ENCODE measurements at regions not wholly inside any gene's neighbourhood (a gene's known extent, or its start where the extent isn't known, plus 50 kb on each side); places are given as distances from the start of the nearest gene placed in this dataset.

GRCh38 chr22:48755059-48755949, 1072.4 kb downstream of the BRD1 start:
- Histone ChIP-seq H3K9me3 (ENCODE audit: control insufficient read depth, insufficient read depth, low read depth, low read length) (no peaks in the 10 kb centered on the region), H3K27ac (ENCODE audit: low read length) (no peak overlapping the region), H3K27me3 (ENCODE audit: control insufficient read depth, insufficient read depth, low read length) (no peaks in the 10 kb centered on the region), H3K4me3 (ENCODE audit: low read depth in 2 of 2, low read length in 2 of 2) (no peak overlapping the region), H3K36me3 (ENCODE audit: control insufficient read depth, insufficient read depth, low read length) (no peaks in the 10 kb centered on the region), H3K4me1 (ENCODE audit: control insufficient read depth, insufficient read depth, low read length) (no peaks in the 10 kb centered on the region)
- no TSS peak for BruUV-seq (replicated peaks)
- in situ Hi-C loops (cut with HindIII; ENCODE audit: low pct_unique_long_range_greater_than_20kb, low sequenced_read_pairs) (no loop called here), intact Hi-C loops (cut with micrococcal nuclease; ENCODE audit: unreplicated experiment) (no loop called here)
- no peak for ATAC-seq
- ChIA-PET CTCF (no interaction called here), POLR2A (no interaction called here)
- TF ChIP-seq POLR2AphosphoS5 (IDR thresholded peaks at IDR 0.05; ENCODE audit: low read depth, low read length), result no peak
- TF ChIP-seq, protein P1, sequence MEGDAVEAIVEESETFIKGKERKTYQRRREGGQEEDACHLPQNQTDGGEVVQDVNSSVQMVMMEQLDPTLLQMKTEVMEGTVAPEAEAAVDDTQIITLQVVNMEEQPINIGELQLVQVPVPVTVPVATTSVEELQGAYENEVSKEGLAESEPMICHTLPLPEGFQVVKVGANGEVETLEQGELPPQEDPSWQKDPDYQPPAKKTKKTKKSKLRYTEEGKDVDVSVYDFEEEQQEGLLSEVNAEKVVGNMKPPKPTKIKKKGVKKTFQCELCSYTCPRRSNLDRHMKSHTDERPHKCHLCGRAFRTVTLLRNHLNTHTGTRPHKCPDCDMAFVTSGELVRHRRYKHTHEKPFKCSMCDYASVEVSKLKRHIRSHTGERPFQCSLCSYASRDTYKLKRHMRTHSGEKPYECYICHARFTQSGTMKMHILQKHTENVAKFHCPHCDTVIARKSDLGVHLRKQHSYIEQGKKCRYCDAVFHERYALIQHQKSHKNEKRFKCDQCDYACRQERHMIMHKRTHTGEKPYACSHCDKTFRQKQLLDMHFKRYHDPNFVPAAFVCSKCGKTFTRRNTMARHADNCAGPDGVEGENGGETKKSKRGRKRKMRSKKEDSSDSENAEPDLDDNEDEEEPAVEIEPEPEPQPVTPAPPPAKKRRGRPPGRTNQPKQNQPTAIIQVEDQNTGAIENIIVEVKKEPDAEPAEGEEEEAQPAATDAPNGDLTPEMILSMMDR (IDR thresholded peaks at IDR 0.05), result no peak
- DNase-seq (ENCODE audit: low read depth, low spot score), result no peak

- no peaks in the 10 kb centered on the region for H3K36me3 ChIP-seq (ENCODE audit: control insufficient read depth, insufficient read depth, low read length)
- ATAC-seq, result no peak
- H3K27ac ChIP-seq (ENCODE audit: low read length), result no peak overlapping the region
- intact Hi-C loops (cut with micrococcal nuclease; ENCODE audit: unreplicated experiment), result no loop called here
- TF ChIP-seq, protein P1 (IDR thresholded peaks at IDR 0.05), result no peak
- TF ChIP-seq REST (IDR thresholded peaks at IDR 0.05; ENCODE audit: insufficient read depth in 1 of 2, low read depth in 2 of 2, low read length in 1 of 2) (no peak), POLR2AphosphoS5 (IDR thresholded peaks at IDR 0.05; ENCODE audit: low read depth, low read length) (no peak), TCF7L2 (IDR thresholded peaks at IDR 0.05; ENCODE audit: low read depth, low read length) (no peak), SIN3A (IDR thresholded peaks at IDR 0.05; ENCODE audit: borderline replicate concordance, insufficient read depth, low read depth, low read length) (no peak)
- in situ Hi-C loops (cut with HindIII; ENCODE audit: low pct_unique_long_range_greater_than_20kb, low sequenced_read_pairs), result no loop called here
- ChIA-PET POLR2A (no interaction called here), CTCF (no interaction called here)
- H3K4me3 ChIP-seq (ENCODE audit: low read depth in 2 of 2, low read length in 2 of 2), result no peak overlapping the region
- H3K9me3 ChIP-seq (ENCODE audit: control insufficient read depth, insufficient read depth, low read depth, low read length), result no peaks in the 10 kb centered on the region
- H3K4me1 ChIP-seq (ENCODE audit: control insufficient read depth, insufficient read depth, low read length), result no peaks in the 10 kb centered on the region
- DNase-seq (ENCODE audit: low read depth, low spot score), result no peak
- BruUV-seq (replicated peaks), result no TSS peak
- H3K27me3 ChIP-seq (ENCODE audit: control insufficient read depth, insufficient read depth, low read length), result no peaks in the 10 kb centered on the region
These were observed 1073.0 kb downstream of the BRD1 start for GRCh38 chr22:48754611-48755058.

Data from Panc1 (cell line).